CD4-positive, alpha-beta T cell treated with Interleukin-10 for 1 hour (primary cell): ENCODE measurements at regions not wholly inside any gene's neighbourhood (a gene's known extent, or its start where the extent isn't known, plus 50 kb on each side); places are given as distances from the start of the nearest gene placed in this dataset.
A peak's percentile ranks its signal among the peaks of the same experiment; 100 is the strongest.

Source experiments
- DNase-seq: peaks from one replicate; pipeline ENCODE4 v3.0.0-alpha.2; 2020

GRCh38 chr9:1939926-1940368 lies 75.2 kb upstream of the SMARCA2 start:
- DNase-seq: peak; percentile 45

DNA sequence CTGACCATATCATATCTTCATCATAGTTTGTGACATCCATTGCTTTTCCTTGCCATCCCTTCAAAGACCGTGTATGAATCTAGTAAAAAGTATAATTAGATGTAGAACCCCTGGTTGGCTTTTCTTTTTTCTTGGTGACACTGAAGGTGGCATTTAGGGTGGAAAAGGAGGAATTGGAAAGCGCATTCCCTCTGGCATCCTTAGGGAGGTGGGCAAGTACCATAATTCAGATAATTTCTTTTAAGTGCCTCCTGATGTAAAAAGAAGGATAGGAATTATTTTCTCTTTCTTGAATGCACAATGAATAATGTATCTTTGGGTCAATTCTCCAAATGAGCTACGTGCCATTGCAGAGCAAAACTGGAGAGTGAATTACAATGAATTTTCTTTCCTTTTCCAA lies 73.2 kb upstream of the SMARCA2 start:
- DNase-seq: no peak

- no peak for DNase-seq
Observed at GRCh38 chr9:1946526-1947283, 68.4 kb upstream of the SMARCA2 start.

DNA sequence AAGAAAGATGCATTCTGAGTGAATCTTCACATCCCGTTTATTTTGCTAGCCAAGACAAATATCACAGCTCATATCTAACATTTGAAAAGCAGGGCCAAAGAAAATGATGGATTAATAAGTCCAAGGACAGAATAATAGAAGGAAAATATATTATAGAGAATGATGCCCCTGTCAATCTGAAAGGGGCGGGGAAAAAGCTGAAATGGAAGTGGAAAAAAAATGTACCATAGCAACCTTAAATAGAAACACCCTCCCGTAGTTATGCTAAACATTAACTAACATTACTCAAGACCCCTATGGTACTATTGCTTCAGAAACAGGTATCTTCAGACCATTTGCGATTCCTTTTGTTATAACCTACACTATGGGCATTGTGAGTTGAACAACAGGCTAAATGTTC lies 67.7 kb upstream of the SMARCA2 start:
- DNase-seq: no peak

DNA sequence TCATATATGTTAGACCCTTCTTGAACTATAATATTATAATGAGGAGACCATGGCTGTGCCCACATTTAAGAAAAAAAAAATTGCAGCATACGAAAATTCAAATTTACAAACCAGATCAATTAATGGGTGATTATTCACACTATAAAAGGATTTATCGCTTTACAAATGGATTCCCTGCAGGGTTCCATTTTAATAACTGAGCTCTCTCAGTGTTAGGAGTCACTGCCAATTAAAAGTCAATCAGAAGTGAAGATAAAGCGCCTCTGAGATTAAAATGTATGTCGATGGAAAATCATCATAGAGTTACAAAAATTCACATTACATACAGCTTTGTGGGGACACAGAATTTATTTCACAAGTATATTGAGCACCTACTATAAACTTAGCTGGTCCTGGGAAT lies 66.6 kb upstream of the SMARCA2 start:
- DNase-seq: no peak

DNA sequence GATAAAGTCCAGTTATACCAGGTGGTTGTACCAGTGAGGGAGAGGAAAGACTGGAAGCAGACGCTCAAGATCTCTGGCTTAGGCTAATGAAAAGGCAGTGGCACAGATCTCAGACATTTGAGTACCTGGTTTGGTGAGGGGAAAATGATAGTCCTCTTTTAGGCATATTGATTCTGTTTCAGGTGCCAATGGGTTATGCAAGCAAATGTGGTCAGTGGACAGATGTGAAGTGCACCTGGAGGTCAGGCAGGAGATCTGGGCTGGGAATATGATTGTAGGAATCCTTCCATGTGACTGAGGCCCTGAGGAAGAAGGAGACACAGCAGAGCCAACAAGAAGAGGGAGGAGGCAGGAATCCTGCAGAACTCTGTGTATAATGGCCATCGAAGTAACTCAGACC lies 63.7 kb upstream of the SMARCA2 start:
- DNase-seq: no peak

GRCh38 chr9:1952001-1952400 lies 63.1 kb upstream of the SMARCA2 start:
- no peak for DNase-seq

GRCh38 chr9:1954238-1954637 lies 60.9 kb upstream of the SMARCA2 start:
- no peak for DNase-seq

GRCh38 chr9:1956958-1957357 lies 58.2 kb upstream of the SMARCA2 start:
- DNase-seq: no peak

- no peak for DNase-seq
Observed at GRCh38 chr9:1957856-1958255, 57.3 kb upstream of the SMARCA2 start.

DNA sequence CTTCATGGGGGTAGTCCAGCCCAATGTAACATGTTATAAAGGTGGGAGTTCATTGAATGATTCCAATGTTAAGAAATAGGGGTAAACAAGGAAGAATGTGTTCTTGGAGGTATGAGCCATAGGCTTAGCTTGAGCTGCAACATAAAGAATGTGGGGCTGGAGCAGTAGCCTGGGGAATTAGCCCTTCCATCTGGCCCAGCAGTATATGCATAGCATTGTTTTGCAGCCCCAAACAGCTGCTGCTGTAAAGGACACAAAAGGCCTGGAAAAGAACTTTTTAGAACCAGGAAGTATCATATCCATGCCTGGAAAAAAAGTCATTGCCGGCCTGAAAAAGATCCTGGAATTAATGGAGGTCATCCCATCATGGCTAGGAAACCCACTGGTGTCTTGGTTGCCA lies 55.8 kb upstream of the SMARCA2 start:
- no peak for DNase-seq

DNA sequence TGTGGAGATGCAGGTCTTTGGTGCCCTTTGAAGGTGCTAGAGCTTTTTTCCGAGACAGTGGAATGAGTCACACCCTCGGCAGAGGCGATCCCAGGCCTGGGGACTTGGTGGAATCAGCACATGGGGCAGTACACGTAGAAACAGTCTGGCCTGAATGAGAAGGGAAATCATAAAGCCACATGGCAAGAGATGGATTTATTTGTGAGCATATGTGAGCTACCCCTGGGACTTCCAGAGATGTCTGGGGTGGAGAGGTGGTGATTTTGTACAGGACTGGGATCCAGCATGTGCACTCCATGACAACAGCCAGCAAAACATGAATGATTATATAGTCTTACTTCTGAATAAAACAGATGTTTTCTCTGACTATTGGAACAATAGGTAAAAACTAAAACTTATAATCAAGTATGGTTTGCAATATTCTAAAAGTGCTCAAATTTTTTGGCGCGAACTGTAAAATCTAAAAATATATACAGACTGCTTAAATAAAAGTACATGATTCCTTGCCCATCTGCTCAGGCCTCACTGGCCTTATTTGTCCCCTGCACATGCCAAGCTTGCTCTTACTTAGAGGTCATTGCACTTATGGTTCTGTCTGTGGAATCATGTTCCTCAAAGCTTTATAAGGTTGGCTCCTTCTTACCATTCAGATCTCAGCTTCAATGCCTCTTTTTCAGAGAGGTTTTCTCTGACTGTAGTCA lies 54.7 kb upstream of the SMARCA2 start:
- DNase-seq: no peak

GRCh38 chr9:1962122-1962521 lies 53.0 kb upstream of the SMARCA2 start:
- DNase-seq: no peak

DNA sequence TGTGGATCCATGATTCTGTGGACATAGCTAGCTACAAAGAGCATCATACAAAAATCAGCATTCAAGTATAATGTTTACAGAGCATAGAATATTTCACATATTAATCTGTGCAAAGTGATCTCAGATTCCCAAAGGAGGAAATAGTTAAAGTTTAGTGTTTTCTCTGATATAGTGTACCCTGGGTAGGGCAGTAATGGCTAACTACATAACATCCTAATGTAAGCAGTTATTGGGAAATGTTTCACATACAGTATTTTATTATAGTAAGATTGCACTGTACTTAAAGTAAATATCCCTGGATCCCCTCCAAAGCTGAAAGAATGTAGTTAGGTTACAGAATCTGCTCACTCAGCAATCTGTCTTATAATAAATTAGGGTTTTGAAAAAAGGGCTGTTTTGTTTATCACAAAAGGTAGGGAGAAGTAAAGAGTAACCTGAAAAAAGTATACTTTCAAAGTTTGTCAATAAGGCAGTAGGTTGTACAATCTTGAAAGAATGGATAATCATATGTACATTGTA lies 52.5 kb upstream of the SMARCA2 start:
- DNase-seq: no peak

DNA sequence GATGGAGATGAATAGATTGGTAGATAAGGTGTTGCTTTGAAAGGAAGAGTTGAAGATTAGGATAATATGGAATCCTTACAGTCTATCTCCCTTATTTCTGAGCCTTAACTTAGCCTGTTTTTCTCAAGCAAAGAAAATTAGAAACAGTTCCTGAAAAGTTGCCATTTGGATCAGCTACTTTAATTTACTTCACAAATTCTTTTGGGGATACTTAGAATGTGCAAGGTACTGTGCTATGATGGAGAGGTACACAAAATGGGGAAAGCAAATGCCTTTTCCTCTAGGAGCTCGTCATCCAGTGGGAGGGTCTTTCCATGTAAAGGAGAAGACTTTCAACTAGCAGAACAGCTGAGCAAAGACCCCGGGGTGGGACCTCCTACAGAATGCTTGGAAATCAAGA lies 51.1 kb upstream of the SMARCA2 start:
- DNase-seq: no peak
